Pancreas (tissue), 10 donors: ENCODE measurements at regions not wholly inside any gene's neighbourhood (a gene's known extent, or its start where the extent isn't known, plus 50 kb on each side); places are given as distances from the start of the nearest gene placed in this dataset.

Experiments
- ATAC-seq, 4 donors: fragments of 200-7000 bp; cut with Tn5 transposase; one replicate each; pipeline versions ENCODE4 v1.8.0 to v1.9.1; 2020; ENCODE audit warnings: mild to moderate bottlenecking in 4 of 4, moderate library complexity in 4 of 4
- DNase-seq, 6 donors: peaks; one replicate each; pipeline ENCODE4 v3.0.0-alpha.2; 2020
- FAIRE-seq: peaks from 2 replicates; lab custom pipeline; 2012; peaks lifted over from hg19 to GRCh38; lab: Jason Lieb, UNC
- H3K27ac ChIP-seq, 4 donors: fragments of 200-600 bp; sonication (generic); 1 replicate in 3 of 4; 2 replicates in 1 of 4; pipeline versions ENCODE4 v1.5.0 to v1.8.0; 2020
- H3K27me3 ChIP-seq, 4 donors: fragments of 200-600 bp; one replicate each; pipeline ENCODE4 v1.8.0; 2021
- H3K36me3 ChIP-seq, 3 donors: fragments of 200-600 bp; sonication (generic) in 1 of 3; one replicate each; pipeline versions ENCODE4 v1.5.0 to v1.8.0; 2020 to 2021
- H3K4me1 ChIP-seq, 3 donors: fragments of 200-600 bp; one replicate each; pipeline ENCODE4 v1.8.0; 2021
- H3K4me3 ChIP-seq, 4 donors: fragments of 200-600 bp; sonication (generic) in 2 of 4; one replicate each; pipeline versions ENCODE4 v1.5.0 to v1.8.0; 2020 to 2021
- H3K9me3 ChIP-seq, 4 donors: fragments of 200-600 bp; one replicate each; pipeline ENCODE4 v1.8.0; 2021
- WGBS, 2 donors: extraction: QIAGEN DNeasy Blood & Tissue Kit; methylation state at CpG; one replicate each; pipeline ENCODE4 v1.1.7; 2013; 5-methylcytosine and 5-hydroxymethylcytosine counted together
- intact Hi-C, 3 donors: fragments of 100-400 bp; cut with DNase I; formaldehyde crosslinking; loops; one replicate each; pipeline versions ENCODE4 v1.11.1 to v1.14.2; 2022
- TF ChIP-seq, protein P1 (sequence below), 4 donors: fragments of 200-600 bp; sonication (generic) in 3 of 4; IDR thresholded peaks; one replicate each; pipeline versions ENCODE4 v1.5.0 to v1.8.0; 2021; ENCODE audit warnings: antibody characterized with exemption in 4 of 4
- donor health status: healthy with polysubstance abuse.
- donor health status: DM: no; HTN: no; CAD: no; lungs with moderate emphysema.
- donor health status: DM: no; HTN: no; CAD: no.
- donor health status: control.
- donor health status: control.
- donor health status: Bipolar disorder and iron deficiency.
- donor health status: DM: yes; HTN: yes; CAD: no.
- donor health status: DM: no; HTN: no; CAD: no.
- donor health status: DM: no; HTN: no; CAD: no.
- donor health status: DM: yes; HTN: yes; CAD: no.

DNA sequence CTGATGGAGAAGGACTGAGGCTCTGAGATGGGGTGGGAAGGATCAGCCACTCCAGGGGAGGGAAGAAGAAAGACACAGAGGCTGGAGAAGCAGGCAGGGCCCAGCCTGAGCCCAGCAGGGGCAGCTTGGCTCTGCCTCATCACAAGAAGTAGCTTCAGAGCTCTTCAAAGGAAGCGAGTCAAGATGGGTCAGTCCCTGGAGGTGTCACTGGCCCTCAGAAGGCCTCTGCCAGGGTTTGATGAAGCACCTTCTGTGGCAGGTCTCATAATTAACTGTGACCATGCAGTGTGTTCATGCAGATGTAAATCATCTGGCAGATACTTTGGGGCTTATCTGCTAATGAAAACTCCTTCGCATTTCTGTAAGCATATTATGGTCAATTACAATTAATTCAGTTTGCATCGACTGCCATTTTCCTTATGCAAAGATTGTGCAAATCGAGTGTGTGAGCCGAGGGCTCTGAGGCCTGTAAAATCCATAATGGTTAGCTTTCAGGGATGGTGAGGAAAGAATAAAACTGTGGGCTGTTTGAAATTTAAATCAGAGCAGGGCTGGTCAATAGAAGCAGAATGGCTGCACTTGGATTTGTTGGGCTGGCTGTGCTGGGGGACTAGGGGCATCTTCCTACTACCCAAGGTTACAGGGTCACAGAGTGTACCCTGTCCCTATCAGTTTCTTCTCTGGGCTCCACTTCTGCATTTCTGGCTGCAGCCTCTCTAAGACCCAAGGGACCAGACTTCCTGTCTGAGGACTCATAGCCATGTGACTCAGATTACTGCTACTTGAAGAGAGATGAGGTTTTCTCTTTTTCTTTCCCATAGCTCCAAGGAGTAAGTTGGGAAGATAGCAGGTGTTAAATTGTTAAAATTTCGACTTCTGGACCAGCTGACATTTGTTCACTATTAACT lies 376.6 kb downstream of the DHX35 start:
- H3K27ac ChIP-seq = no peak overlapping the region
- TF ChIP-seq, protein P1, sequence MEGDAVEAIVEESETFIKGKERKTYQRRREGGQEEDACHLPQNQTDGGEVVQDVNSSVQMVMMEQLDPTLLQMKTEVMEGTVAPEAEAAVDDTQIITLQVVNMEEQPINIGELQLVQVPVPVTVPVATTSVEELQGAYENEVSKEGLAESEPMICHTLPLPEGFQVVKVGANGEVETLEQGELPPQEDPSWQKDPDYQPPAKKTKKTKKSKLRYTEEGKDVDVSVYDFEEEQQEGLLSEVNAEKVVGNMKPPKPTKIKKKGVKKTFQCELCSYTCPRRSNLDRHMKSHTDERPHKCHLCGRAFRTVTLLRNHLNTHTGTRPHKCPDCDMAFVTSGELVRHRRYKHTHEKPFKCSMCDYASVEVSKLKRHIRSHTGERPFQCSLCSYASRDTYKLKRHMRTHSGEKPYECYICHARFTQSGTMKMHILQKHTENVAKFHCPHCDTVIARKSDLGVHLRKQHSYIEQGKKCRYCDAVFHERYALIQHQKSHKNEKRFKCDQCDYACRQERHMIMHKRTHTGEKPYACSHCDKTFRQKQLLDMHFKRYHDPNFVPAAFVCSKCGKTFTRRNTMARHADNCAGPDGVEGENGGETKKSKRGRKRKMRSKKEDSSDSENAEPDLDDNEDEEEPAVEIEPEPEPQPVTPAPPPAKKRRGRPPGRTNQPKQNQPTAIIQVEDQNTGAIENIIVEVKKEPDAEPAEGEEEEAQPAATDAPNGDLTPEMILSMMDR (IDR thresholded peaks at IDR 0.05) = no peak
- whole genome bisulfite sequencing, 2 donors = 53 to 62% methylated on average over 6 of the region's 6 CpGs
- H3K36me3 ChIP-seq = no peaks in the 10 kb centered on the region
- FAIRE-seq (no peak), ATAC-seq (peak in 2 of 4 donors; percentile 29 to 65), DNase-seq (no peak)
- H3K4me1 ChIP-seq = no peaks in the 10 kb centered on the region
- no peaks in the 10 kb centered on the region for H3K27me3 ChIP-seq
- no peak overlapping the region for H3K4me3 ChIP-seq
- intact Hi-C loops = no loop called here
- H3K9me3 ChIP-seq = no peaks in the 10 kb centered on the region

GRCh38 chr20:39333211-39333610 lies 371.1 kb downstream of the DHX35 start:
- Histone ChIP-seq H3K27me3 (no peaks in the 10 kb centered on the region), H3K4me1 (no peaks in the 10 kb centered on the region), H3K36me3 (no peaks in the 10 kb centered on the region), H3K27ac (no peak overlapping the region), H3K9me3 (no peaks in the 10 kb centered on the region), H3K4me3 (no peak overlapping the region)
- TF ChIP-seq, protein P1 (IDR thresholded peaks at IDR 0.05) = no peak
- intact Hi-C loops = no loop called here
- no peak for FAIRE-seq
- no peak for DNase-seq
- 45 to 52% methylated on average over 3 of the region's 3 CpGs for WGBS, 2 donors
- no peak for ATAC-seq

DNA sequence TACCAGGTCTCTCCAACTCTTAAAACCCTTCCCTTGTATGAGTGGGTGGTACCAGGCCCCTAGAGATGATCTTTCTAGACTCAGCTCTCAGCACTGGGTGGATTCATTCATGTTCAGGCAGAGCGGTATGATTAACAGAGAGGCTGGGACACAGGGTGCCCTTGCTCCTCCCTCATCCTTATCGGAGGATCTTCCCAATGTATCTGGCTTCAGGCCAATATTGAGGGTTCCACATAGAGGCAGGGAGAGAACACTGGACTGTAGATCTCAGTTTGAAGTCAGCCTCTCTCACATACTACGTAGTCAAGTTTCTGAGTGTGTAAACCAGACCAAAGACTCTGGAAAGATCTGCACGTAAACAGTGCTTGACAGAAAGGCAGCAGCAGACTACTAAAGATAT lies 366.2 kb downstream of the DHX35 start:
- Histone ChIP-seq H3K36me3 (no peaks in the 10 kb centered on the region), H3K4me3 (no peak overlapping the region), H3K4me1 (no peaks in the 10 kb centered on the region), H3K9me3 (no peaks in the 10 kb centered on the region), H3K27ac (no peak overlapping the region), H3K27me3 (no peaks in the 10 kb centered on the region)
- WGBS, 2 donors = 62 to 68% methylated on average over 4 of the region's 4 CpGs
- intact Hi-C loops = no loop called here
- DNase-seq = no peak
- no peak for FAIRE-seq
- no peak for ATAC-seq
- TF ChIP-seq, protein P1 (IDR thresholded peaks at IDR 0.05) = no peak

DNA sequence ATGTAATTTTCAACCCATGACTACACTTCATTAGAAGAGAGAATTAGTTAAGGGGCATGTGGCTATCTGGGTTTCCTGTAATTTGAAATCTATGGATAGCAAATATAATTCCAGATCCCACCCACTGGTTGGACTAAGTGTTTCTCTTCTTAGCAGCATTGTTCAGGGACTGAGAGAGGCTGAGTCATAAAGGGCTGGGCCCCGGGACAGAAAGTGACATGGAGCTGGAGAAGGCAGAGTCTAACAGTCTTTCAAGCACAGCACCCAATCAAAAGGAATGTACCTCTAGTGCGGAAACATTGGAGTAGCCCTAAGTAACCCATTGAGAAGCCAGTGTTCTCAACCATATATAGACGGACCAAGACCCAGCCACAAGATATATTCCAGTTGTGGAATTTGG lies 363.9 kb downstream of the DHX35 start:
- FAIRE-seq (no peak), ATAC-seq (no peak), DNase-seq (no peak)
- Histone ChIP-seq H3K4me1 (no peaks in the 10 kb centered on the region), H3K36me3 (no peaks in the 10 kb centered on the region), H3K4me3 (no peak overlapping the region), H3K9me3 (no peaks in the 10 kb centered on the region), H3K27me3 (peaks cover 0 to 3% (median 0%) of the 10 kb centered on the region in 4 donors), H3K27ac (no peak overlapping the region)
- WGBS, 2 donors = 56 to 69% methylated on average over 3 of the region's 3 CpGs
- TF ChIP-seq, protein P1 (IDR thresholded peaks at IDR 0.05) = no peak
- intact Hi-C loops = no loop called here

DNA sequence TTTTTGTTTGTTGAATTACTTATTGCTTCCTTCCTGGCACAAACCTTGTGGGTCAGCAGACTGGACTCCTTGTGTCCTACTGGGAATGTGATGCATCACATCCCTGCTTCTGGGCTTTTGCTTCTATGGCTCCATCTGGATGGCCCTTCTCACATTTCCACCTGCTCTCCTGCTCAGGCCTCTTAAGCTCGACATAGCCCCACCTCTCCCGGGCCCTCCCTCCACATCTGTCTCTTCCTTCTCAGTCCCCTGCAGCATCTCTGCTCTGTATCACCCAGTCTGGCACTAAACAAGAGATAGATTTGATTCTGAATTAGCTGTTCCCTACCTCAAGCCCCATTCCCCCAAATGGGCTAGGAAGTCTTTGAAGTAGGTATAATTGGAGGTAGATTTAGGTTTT lies 356.8 kb downstream of the DHX35 start:
- Histone ChIP-seq H3K27me3 (peaks cover 0 to 3% (median 0%) of the 10 kb centered on the region in 4 donors), H3K4me3 (no peak overlapping the region), H3K27ac (no peak overlapping the region), H3K4me1 (no peaks in the 10 kb centered on the region), H3K9me3 (no peaks in the 10 kb centered on the region), H3K36me3 (no peaks in the 10 kb centered on the region)
- 18 to 37% methylated on average over 2 of the region's 2 CpGs for WGBS, 2 donors
- intact Hi-C loops = no loop called here
- DNase-seq (no peak), ATAC-seq (no peak), FAIRE-seq (no peak)
- TF ChIP-seq, protein P1 (IDR thresholded peaks at IDR 0.05) = no peak
